ENCODE measurements at regions not wholly inside any gene's neighbourhood (a gene's known extent, or its start where the extent isn't known, plus 50 kb on each side); places are given as distances from the start of the nearest gene placed in this dataset.
A peak's percentile ranks its signal among the peaks of the same experiment; 100 is the strongest.
"Not testable (repeated sequence)": the region's sequence is repeated elsewhere in the genome, so short reads cannot be mapped to it uniquely, and the experiment has no call there.

DNA sequence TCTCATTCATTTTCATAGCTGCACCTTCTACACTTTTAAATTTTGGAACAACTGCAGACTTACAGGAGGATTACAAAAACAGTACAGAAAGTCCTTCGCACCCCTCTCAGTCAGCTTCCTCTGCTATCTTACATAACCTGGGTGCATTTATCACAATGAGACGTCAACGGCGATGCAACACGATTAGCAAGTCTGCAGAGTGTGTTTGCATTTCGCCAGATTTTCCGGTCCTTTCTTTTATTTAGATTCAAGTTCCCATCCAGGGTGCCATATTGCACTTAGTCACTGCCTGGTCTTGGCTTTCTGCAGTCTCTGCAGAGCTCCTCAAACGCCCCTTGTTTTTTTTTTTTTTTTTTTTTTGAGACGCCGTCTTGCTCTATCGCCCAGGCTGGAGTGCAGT lies 85.9 kb downstream of the ASMT start:
- no peak for DNase-seq (ENCODE audit: low spot score)

DNA sequence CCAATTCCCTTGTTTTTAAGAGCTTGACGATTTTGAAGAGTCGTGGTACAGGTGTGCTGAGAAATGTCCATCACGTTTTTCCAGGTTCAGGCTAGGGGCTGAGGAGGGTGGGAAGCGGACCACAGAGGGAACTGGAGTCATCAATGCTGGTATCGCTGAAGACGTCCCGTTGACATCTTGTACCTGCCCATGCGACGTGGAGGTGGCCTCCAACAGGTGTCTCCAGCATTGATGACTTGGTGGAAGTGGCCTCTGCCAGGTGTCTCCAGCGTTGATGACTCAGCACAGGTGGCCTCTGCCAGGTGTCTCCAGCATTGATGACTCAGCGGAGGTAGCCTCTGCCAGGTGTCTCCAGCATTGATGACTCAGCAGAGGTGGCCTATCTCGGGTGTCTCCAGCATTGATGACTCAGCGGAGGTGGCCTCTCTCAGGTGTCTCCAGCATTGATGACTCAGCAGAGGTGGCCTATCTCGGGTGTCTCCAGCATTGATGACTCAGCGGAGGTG lies 86.6 kb downstream of the ASMT start:
- DNase-seq (ENCODE audit: low spot score), result not testable (repeated sequence)

DNA sequence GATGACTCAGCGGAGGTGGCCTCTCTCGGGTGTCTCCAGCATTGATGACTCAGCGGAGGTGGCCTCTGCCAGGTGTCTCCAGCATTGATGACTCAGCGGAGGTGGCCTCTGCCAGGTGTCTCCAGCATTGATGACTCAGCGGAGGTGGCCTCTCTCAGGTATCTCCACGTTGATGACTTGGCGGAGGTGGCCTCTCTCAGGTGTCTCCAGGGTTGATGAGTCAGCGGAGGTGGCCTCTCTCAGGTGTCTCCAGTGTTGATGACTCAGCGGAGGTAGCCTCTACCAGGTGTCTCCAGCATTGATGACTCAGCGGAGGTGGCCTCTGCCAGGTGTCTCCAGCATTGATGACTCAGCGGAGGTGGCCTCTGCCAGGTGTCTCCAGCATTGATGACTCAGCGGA lies 87.3 kb downstream of the ASMT start:
- not testable (repeated sequence) for DNase-seq (ENCODE audit: low spot score)

DNA sequence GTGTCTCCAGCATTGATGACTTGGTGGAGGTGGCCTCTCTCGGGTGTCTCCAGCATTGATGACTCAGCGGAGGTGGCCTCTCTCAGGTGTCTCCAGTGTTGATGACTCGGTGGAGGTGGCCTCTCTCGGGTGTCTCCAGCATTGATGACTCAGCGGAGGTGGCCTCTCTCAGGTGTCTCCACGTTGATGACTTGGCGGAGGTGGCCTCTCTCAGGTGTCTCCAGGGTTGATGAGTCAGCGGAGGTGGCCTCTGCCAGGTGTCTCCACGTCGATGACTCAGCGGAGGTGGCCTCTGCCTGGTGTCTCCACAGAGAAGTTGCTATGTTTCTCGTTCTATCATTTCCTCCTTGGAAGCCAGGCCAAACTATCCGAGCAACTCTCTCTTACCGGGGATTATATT lies 87.7 kb downstream of the ASMT start:
- DNase-seq (ENCODE audit: low spot score), result not testable (repeated sequence)

DNA sequence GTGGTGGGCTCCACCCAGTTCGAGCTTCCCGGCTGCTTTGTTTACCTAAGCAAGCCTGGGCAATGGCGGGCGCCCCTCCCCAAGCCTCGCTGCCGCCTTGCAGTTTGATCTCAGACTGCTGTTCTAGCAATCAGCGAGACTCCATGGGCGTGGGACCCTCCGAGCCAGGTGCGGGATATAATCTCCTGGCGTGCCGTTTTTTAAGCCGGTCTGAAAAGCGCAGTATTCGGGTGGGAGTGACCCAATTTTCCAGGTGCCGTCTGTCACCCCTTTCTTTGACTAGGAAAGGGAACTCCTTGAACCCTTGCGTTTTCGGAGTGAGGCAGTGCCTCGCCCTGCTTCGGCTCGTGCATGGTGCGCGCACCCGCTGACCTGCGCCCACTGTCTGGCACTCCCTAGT lies 94.4 kb downstream of the ASMT start:
- not testable (repeated sequence) for DNase-seq (ENCODE audit: low spot score)

DNA sequence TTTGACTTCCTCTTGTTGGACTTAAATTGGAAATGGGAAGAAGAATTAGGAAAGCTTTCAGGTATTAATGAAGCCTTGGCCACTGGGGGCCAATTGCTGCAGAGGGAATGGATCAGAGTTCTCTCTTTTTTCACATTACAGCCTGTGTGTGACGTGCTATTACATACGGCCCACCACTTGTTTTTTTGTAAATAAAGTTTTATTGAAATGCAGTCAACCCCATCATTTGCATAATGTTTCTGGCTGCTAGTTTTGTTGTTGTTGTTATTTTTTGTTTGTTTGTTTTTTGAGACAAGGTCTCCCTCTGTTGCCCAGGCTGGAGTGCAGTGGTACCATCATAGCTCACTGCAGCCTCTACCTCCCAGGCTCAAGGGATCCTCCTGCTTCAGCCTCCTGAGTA lies 98.4 kb downstream of the ASMT start:
- no peak for DNase-seq (ENCODE audit: low spot score)

DNA sequence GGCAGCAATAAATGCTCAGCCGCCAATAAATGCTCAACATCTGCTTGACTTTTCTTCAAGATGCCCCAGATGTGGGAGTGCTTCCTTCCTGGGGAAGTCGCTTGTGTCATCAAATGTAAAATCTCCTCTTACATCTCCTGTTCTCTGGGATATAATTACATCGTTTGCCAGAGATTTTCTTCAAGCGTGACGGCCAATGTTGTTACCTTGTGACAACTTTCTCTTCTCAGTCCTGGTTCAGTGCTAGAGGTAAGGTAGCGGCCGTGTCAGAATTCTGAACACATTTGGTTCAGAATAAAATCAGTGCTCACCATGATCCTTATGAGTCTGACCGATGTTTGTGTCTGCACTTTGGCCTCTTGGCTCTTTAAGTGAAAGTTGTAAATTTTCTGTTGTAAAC lies 102.5 kb downstream of the ASMT start:
- DNase-seq (ENCODE audit: low spot score), result no peak

DNA sequence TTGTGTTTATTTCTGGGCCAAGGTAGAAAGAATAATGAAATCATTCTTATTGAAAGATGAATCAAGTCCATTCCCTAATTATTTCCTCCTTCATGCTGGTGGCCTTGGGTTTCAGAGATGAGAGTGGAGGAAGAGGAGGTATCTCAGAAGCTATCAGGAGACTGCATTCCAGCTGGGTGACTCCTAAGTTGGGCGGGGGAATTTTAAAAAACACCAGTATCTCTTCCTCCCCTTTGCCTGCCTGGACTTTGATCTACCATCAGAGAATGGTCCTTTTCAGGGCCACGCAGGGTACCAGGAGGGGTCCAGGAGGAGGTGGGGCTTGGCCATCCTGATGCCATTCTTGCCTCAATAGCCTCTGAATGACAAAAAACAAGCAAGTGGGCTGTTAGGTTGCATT lies 104.4 kb downstream of the ASMT start:
- DNase-seq (ENCODE audit: low spot score), result no peak

DNA sequence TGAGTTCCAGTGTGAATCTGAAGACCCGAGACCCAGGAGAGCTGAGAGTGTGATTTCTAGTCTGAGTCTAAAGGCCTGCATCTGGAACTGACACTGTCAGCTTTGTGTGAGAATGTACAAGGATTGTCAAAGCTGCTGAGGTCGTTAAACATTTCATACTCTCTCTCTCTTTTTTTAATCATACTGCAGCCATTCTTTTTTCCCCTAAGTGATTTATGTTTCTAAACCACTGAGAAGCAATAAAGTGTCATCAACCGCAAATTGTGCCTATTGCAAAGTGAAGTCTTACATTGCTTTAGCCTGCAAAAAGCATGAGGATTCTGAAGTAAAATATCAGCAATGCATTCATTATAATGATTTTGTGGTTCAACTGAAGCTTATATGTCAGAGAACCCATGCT lies 106.0 kb downstream of the ASMT start:
- no peak for DNase-seq (ENCODE audit: low spot score)

DNA sequence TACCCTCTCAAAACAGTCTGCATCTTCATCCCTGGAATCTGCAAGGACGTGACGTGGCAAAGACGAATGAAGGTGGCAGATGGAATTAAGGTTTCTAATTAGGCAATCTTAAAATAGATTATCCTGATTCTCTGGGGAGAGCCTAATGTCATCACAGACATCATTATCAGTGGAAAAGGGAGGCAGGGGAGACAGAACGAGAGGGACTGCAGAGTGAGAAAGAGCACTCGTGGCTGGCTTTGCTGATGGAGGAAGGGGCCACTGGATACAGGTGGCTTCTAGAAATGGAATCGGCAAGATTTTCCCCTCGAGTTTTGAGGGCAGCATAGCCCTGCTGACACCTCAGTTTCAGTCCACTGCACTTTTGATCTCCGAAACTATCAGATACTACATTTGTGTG lies 110.6 kb downstream of the ASMT start:
- no peak for DNase-seq (ENCODE audit: low spot score)

DNA sequence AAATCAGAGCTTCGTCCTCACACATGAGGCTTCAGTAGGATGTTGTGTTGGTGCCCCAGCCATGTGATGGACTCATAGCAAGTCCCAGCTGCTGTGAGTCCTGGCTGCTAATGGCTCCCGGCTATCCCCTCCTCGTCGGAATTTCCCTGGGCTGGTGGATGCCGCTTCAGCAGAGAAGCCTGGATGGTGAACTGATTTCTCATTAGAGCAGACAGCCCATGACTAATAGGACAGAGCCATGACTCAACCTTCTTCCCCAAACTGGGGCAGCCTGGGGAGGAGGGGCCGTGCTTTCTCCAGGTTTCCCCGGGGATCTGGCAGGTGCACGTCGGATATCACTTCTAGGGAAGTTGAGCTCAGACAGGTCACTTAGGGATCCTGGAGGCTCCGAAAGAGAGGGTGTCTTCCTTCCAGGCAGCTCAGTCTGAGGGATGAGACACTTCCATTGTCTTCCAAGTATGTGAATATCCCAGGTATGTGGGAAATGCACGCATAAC lies 112.7 kb downstream of the ASMT start:
- DNase-seq (ENCODE audit: low spot score), result peak; percentile 58

DNA sequence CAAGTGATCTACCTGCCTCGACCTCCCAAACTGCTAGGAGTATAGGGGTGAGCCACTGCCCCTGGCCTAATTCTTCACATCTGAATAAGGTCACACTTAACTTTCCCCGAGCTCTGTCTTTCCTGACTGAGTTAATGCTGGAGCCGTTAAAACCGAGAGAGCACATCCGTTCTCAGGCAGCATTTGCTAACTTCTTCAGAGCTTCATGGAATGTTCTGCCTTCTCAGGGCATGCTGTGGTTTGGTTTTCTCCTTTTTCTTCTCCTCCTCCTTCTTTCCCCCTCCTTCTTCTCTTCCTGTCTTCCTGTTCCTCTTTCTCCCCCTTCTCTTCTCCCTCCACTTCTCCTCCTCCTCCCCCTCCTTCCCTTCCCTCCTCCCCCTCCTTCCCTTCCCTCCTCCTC lies 119.9 kb downstream of the ASMT start:
- peak; percentile 7 for DNase-seq (ENCODE audit: low spot score)

DNA sequence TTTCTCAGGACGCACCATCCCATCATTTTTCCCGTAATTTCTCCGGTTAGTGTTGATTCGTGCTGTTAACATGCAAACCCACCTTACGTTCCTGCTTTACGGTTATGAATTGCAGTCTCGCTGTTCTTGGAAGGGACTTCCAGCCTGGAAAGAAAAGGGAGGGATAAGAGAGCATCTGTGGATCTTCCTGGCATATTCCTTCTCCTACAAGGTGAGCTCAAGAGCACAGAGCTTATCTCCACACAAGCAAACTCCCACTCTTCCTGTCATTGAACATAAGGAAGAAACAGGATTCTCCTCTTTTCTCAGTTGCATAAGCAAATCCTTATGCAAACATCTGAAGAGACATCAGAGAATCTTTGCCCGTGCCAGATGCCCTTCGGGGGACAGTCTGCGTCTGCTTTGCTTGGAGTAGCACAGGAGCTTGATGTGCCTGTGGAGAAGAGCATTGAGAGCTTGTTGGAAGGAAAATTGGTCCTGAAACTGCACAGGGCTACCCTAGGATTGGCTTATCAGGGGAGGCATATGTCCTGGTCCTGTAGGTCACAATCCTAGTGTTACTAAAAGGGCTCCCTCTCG lies 127.0 kb downstream of the ASMT start:
- DNase-seq (ENCODE audit: low spot score), result no peak

DNA sequence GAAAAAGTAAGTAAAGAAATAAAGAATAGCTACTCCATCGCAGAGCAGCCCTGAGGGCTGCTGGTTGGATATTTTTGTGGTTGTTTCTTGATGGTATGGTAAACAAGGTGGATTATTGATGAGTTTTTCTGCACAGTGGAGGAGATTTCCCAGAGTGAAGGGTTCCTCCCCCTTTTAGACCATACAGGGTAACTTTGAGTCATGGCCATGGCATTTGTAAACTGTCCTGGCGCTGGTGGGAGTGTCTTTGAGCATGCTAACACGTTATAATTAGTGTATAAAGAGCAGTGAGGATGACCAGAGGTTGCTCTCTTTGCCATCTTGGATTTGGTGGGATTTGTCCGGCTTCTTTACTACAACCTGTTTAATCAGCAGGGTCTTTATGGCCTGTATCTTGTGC lies 128.2 kb downstream of the ASMT start:
- no peak for DNase-seq (ENCODE audit: low spot score)

DNA sequence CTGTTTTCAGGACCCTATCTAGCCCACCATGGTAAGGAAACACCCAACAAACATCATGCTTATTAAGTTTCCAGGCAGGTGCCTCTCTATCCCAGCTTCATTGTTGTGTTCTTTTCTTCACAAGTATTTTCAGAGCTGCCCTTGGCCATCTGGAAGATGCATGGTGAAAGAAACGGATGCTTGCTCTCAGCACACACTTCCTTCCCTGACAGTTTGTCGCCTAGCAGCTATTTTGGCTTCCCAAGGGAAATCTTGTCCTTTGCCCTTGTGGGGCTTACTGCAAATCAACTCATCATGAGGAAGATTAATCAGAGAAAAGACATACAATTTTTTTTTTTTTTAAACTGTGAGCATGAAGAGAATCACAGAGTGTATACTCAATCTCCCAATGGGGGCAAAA lies 128.8 kb downstream of the ASMT start:
- no peak for DNase-seq (ENCODE audit: low spot score)

DNA sequence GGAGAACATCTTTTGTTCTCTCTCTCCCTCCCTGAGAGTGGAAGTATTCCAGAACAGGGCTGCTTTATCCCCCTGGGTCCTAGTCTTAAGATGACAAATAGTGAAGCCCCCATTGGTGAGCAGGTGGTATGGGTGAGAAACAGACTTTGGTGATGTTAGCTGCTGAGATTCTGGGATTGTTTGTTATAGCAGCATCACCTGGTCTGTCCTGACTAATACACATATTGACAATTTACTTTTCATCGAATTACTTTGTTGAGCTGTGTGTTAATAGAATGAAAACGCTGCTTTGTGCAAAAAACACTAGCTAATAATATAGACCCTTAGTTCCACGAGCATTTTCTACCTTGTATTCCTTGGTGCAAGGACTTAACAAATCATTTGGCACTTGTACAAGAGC lies 133.5 kb downstream of the ASMT start:
- DNase-seq (ENCODE audit: low spot score), result no peak

DNA sequence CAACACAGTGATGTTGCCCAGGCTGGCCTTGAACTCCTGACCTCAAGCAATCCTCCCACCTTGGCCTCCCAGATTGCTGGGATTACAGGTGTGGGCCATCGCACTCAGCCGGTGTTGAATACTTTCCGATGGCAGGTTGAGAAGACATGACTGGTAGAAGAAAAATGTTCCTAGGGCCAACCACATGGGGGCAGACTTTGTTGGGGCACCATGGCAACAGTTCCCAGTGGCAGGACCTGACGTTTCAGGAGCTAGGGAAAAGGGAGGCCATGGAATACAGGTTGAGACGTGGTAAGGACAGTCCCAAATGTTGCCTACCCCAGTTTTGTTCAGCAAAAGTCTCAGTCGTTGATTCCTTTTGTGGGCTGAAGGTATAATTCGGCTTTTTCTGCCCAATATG lies 134.6 kb downstream of the ASMT start:
- no peak for DNase-seq (ENCODE audit: low spot score)

DNA sequence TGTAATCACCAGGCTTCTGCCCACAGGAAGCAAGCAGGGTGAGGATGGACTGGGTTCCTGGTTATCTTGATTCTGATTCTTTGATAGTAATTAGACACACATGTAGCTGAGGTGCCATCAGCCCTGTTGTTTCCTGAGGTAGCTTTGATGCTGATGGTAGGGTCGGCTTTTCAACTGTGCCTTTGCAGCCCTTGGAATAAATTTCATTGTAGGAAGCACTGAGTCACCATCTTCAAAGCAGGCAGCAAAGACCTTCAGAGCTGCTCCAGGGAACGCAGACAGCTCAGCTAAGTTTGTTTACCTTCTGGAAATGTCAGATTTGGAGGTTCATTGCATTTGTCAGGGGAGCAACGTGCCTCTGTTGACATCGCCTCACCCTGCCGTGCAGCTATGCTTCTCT lies 135.4 kb downstream of the ASMT start:
- no peak for DNase-seq (ENCODE audit: low spot score)

DNA sequence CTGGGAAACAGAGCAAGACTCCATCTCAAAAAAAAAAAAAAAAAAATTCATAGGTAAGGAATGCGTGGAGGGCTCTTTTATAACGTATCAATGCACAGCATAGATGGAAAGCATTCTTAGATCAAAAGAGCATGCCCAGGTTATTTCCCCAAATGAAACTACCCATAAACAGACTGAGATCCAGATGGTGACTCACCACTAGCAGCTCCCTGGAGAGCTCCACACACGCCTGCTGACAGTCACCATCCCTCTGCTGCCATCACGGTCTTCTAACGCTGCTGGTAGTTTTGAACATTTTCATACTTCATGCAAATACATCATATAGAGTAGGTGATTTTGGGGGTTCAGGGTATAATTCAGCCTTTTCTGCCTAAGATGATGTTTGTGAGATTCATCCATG lies 136.9 kb downstream of the ASMT start:
- DNase-seq (ENCODE audit: low spot score), result no peak

DNA sequence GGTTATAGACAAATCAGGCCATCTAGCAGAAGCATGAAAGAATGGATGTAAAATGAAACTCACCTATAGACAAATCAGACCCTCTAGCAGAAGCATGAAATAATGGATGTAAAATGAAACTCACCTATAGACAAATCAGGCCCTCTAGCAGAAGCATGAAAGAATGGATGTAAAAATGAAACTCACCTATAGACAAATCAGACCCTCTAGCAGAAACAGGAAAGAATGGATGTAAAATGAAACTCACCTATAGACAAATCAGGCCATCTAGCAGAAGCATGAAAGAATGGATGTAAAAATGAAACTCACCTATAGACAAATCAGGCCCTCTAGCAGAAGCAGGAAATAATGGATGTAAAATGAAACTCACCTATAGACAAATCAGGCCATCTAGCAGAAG lies 137.9 kb downstream of the ASMT start:
- not testable (repeated sequence) for DNase-seq (ENCODE audit: low spot score)

DNA sequence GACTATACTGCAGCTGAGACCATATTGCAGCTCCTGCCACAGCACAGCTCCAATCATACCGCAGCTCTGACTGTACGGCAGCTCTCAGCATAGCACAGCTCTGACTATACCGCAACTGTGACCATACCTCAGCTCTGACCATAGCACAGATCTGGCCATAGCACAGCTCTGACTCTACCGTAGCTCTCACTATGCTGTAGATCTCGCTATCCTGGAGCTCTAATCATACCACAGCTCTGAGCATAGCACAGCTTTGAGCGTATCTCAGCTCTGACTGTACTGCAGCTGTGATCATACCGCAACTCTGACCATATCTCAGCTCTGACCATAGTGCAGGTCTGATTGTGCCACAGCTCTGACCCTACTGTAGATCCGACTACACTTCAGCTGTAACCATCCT lies 139.2 kb downstream of the ASMT start:
- peak; percentile 80 for DNase-seq (ENCODE audit: low spot score)

DNA sequence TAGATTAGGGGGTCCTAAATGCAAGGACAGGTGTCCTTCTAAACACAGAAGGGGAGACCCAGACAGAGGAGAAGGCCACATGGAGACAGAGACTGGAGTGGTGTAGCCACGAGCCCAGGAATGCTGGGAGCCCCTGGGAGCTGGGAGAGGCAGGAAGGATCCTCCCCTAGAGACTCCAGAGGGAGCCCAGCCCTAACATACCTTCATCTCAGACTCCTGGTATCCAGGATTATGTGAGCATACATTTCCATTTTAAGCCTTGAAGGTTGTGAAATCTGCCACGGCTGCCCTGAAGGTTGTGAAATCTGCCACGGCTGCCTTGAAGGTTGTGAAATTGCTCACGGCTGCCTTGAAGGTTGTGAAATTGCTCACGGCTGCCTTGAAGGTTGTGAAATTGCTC lies 148.4 kb downstream of the ASMT start:
- no peak for DNase-seq (ENCODE audit: low spot score)

DNA sequence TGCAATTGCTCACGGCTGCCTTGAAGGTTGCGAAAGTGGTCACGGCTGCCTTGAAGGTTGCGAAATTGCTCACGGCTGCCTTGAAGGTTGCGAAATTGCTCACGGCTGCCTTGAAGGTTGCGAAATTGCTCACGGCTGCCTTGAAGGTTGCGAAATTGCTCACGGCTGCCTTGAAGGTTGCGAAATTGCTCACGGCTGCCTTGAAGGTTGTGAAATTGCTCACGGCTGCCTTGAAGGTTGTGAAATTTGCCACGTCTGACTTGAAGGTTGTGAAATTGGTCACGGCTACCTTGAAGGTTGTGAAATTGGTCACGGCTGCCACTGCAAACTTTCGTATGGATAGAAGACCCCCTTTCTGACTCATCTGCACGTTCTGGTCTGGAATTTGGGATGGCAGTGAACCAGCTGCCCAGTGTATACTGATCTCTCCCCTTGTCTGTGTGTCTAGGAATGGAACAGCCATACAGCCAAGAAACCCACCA lies 150.1 kb downstream of the ASMT start:
- not testable (repeated sequence) for DNase-seq (ENCODE audit: low spot score)

DNA sequence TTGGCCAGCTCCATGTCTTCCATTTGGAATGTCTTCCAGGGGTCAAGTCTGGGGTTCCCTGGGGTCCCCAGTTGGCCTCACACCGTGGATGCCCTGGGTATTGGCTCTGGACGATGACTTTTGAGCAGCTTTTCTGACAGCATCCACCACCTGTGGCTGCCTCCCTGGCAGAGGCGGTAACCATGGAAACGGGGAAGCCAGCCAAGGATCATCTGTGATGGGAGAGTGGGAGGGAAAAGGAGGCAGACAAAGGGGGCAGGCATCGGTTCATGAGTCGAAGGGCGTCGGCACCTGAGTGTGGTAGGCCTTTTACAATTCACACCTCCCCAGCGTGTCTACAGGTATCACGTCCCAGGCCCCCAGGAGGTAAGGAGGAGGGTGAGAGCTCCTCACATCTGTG lies 152.2 kb downstream of the ASMT start:
- DNase-seq (ENCODE audit: low spot score), result no peak
